Myocyte (in vitro differentiated cells): ENCODE measurements at regions not wholly inside any gene's neighbourhood (a gene's known extent, or its start where the extent isn't known, plus 50 kb on each side); places are given as distances from the start of the nearest gene placed in this dataset.

ENCODE experiments used
- DNase-seq: peaks from one replicate; pipeline ENCODE4 v3.0.0-alpha.2; 2012; ENCODE audit warnings: low read depth

DNA sequence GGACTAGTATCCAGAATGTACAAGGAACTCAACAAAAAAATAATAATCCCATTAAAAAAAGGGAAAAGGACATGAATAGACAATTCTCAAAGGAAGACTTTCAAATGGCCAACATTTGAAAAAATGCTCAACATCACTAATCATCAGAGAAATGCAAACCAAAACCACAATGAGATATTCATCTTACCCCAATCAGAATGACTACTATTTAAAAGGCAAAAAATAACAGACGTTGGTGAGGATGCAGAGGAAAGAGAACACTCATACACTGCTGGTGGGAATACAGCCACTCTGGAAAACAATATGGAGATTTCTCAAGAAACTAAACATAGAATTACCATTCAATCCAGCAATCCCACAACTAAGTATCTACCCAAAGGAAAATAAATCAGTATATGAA, 133.1 kb downstream of the KDR start:
- DNase-seq, result no peak

DNA sequence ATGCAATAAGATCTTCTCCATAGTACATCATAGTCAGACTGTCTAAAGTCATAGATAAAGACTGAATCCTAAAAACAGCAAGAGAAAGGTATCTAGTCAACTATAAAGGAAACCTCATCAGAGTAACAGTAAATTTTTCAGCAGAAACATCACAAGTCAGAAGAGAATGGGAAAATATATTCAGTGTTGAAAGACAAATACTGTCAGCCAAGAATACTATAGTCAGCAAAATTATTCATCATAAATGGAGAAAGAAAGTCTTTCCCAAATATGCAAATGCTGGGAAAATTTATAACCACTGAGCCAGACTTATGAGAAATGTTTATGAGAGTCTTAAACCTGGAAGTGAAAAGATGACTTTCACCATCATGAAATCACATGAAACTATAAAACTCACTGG, 136.7 kb downstream of the KDR start:
- DNase-seq, result no peak

DNA sequence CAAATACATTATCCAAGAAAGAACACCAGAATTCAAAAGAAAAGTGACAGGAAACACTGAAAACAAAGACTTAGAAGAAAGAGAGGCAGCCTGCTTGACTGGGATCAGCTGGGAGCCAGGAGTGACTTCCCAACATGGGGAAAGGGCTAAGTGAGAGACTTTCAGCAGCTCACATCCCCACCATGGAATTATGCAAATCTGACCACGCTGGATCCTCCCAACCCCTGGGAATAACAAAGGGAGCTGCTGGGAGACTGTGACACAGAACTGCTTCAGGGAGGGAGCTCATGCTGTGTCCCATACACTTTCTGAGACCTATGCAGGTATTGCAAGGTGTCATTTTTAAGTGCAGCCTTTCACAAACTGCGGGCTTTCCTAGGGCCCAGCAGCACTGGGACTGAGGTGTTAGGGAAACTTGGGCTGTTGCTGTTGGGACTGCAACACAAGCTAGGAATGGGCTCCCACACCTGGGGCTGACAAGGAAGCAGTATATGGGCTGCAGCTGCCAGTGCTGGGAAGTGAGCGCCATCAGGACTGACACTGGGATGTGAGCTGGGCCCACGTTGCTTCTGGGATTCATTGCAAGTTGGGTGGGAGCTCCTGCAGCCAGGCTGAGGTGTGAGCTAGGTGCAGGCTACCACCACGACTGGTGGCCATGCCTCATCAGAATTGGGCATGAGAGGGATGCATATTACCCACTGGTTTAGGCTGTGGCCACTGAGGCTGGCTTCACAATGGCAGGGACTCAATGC, 139.1 kb downstream of the KDR start:
- DNase-seq, result no peak

DNA sequence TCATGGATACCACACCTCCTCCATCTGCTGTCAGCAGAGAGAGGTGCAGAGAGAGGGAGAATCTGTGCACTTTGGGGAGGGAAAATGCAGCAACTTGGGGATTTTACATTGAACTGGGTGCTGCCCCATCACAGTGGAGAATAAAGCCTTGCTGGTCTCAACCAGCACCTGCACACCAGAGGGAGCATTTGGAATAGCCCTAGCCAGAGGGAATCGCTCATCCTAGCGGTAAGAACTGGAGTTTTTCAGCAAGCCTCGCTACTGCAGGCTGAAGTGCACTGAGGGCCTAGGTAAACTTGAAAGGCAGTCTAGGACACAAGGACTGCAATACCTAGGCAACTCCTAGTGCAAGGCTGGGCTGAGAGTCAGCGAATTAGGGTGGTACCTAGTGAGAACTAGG, 148.7 kb downstream of the KDR start:
- DNase-seq, result no peak

DNA sequence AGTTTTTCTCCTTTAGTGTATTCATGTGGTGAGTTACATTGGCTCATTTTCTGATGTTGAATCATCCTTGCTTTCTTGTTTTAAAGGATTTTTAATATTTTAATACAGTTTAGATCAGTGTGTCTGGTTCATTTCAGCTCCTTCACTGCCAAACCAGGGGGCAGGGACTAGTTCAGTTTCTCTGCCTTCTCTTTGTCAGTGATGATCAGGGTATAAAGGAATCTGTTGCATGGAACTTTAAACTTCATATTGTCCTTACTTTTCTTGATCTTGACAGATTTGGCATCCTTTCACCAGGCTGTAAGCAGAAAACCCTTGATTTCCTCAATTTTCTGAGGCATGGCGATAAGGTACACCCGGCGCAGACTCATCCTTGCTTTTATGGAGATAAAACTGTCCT, 149.4 kb downstream of the KDR start:
- no peak for DNase-seq

DNA sequence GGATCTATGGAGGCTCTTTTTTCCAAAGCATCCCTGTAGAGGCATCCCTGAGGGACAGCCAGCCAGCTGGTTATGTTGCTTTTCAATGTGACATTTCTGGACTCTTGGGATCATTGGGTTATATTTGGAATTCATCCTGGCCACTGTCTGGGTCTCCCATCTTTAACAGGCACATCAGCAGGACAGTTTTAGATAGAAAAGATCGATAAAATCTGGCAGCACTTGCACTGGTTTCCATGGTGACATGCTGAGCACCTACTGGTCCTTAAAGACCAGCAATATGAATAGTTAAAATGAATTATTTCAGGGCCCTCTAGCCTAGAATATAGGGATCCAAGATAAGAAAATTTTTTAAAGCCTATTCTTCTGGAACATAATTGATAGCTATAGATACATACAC, 151.6 kb downstream of the KDR start:
- DNase-seq, result no peak

DNA sequence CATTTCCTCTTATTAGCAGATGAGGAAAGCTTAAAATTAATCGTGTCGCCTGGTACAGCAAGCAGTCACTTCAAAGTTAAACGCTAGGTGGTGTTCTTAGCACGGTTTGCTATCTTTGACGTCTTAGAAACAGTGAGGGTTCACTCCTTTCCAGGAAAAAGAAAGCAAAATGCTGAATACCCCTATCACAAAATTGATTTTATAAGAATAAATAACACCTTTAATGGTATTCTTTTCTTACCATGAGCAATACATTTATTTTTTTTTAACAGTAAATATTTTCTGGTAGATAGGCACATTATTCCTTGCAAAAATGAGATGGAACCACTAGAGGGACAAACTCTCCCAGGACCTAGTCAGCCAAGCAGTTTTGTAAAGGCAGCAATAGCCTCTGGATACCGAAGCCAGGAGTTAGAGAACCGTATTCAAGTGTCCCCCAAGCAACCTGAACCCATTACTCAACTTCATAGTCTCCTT, 153.9 kb downstream of the KDR start:
- peak; percentile 71 for DNase-seq

DNA sequence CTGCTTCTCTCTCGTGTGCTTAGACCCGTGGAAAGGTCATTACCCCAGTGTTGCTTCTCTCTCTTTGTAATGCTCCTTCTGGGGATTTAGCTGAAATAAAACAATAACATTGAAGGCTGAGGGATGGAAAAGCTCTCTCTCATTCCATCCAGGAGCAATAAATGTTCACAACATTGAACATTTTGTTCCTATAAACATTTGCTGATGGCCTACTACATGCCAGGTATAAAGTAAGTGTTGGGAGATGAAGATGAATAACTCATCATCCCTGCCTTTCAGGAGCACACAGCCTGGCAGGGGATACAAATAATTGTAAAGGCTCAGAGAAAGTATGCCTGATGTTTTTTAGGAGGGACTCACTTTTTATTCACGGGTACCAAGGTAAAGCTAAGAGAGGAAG, 158.1 kb downstream of the KDR start:
- no peak for DNase-seq

DNA sequence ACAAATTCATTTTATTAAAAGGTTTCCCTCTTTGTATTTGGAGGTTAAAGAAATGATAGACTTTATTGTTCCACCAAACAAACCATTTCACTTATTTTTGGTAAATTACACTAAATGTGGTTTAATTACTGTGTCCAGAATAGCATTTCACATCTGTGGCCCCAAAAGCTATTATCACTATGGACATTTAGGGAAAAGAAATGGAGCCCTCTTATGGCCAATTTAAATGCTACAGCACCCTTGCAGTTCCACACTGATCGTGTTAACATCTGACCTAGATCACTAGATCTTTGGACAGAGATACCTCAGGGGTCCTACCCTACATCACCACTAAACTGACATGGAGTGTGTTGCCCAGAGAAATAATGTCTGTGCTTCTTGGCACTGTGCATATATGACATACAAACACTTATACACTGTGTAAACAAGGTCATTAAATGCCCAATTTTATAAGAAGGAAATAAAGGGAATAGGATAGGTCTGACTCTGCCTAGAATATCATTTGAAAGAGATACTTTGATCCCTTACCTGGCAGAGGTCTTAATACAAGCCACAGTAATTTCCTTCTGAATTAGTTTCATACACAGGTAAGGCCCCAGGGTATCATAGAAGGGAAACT, 163.9 kb downstream of the KDR start:
- DNase-seq, result peak; percentile 60

DNA sequence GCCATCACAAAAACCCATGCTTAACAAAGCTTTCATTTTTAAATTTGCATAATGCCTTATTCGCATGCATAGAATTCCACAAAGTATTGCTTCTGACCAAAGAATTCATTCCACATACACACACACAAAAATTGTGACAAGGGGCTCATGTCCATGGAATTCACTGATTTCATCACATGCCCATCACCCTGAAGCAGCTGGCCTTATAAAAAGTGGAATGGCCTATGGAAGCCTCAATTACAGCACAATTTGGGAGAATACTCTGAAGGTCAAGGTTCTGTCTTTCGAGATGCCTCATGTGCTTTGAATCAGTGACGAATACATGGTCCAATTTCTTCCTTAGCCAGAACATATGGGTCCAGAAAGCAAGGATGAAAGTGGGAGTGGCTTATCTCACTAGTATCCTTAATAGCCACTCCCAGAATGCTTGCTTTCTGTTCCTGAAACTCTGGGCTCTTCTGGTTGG, 165.7 kb downstream of the KDR start:
- DNase-seq, result peak; percentile 58

DNA sequence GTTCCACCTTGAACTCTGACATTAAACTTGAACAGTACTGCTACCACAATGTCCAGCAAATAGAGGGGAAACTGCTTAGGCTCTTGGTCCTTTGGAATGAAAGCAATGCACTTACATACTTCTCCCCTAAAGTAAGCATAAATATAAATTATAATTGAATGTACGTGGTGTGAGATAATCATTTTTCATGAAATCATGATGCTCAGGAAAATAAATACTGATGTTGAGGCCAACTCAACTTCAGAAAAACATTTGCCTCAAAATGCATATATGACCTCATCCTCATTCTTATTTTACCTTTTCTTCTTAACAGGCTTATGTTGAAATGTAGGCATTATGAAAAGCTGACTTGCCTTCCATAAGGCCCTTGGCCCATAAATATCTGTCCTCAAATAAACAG, 166.3 kb downstream of the KDR start:
- no peak for DNase-seq

DNA sequence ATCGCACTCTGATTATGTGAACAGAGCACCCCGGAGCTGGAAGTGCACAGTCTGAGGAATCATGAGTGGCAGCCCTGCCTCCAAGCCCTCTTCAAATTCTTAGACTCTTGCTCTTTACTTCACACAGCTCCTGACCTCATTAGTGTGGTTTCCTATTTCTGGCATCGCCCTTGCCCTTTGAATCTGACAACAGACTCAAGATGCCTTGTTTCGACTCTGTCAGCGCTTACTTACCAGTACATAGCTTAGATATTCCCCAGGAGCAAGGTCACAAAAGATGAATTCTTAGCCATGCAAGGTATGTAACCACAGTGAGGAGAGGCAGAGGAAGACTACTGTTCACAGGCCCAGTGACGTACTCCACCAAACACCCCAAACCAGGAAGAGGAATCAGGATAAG, 167.2 kb downstream of the KDR start:
- peak; percentile 52 for DNase-seq

DNA sequence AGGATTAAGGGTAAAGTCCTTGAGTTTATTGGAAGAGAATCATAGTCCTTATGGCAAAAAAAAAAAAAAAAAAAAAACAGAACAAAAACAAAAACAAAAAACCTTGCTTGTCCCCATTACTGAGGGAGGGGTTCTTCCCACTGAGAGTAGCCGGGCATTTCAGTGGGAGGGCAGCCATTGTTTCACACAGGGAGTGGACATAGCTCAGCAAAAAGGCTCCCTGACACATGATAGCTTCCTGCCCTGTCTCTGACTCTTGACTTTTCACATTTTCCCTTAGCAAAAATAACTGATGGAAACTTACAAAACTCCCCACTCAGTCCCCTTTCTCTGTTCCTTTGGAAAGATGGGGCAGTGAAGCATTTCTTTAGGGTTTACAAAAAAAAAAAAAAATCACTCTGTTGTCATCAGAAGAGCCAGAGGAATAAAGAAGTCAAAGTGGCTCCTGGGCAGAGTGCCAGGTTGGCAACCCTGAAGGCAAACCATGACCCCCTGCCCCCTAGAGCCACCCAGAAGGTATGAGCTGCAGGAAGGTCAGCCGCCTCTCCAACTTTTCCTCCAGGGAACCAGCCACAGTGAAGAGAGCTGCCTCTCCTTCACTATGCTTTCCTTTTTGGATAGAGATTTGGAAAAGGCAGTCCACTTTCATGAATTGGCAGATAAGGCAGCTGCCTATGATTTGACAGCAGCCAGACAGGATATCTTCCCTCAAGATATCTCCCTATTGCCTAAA, 170.6 kb downstream of the KDR start:
- DNase-seq, result no peak

DNA sequence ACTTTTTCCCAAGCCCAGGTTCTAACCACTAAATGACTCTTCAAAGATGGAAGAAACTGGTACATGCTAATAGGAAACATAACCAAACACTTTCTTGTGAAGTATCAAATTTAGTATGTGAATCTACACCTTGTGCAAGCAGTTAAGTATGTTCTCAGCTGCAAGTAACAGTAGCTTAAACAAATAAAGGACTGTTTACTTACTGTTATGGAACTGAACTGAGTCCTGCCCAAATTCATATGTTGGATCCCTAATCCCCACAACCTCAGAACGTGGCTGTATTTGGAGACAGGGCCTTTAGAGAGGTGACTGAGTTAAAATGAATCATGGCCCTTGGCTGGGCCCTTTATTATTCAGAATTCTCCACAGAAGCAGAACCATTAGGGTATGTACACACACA, 178.7 kb downstream of the KDR start:
- DNase-seq, result no peak

DNA sequence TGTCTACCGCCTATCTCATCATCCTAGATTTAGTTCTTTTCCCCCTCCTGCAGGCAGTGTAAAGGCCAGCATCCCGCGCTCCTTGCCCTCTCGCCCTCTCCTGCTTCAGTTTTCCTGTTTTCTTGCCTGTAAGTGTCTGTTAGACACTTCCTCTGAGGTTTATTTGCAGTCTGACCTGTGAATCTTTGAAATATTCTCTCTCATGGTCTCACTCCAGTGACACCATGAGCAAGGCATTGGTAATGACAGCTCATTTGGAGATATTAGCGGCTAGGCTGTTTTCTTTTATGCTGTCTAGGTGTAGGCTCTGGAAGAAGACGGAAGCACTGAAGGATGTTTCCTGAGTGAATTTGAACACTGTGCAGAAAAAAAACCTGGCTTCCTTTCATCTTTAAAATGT, 179.6 kb downstream of the KDR start:
- peak; percentile 13 for DNase-seq

DNA sequence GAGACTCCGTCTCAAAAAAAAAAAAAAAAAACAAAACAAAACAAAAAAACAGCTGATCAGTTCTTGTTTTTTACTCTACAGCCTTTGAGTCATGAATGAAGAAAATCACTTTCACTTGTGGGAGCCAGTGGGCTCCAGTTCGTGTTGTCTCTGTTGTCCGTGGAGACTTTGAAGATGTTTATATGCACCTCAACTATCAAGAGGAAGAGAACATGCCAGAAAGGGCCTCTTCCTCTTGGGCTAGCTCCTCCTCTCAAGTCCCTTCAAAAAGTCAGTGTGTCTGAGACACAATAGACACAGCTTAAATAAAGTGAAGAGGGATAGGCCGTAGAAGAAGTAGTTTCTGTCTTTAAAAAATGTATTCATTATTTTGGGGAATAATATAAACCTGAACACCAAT, 182.7 kb downstream of the KDR start:
- no peak for DNase-seq

DNA sequence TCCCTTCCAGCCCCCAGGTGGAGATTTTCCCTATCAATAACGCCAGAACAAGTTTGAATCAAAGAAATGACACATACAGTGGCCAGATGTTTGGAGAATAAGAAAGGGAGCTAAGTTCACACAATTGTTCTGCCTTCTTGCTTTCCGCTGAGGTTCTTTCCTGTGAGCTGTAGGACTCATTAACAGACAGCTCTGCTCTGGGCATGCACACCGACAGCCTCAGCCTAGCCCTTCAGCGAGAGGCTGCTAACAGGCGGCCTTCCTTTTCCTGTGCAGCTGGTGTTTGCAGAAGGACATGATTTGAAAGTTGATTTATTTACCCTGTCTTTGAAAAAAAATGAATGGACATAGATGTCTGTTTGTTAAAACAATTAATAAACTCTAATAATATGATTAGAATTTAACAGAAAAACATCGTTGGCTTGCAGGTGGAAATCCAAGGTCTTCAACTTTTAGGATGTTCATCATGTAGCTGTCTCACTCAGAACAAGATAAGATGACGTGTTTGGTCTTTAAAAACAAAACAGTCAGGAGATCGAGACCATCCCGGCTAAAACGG, 183.3 kb downstream of the KDR start:
- DNase-seq, result no peak

DNA sequence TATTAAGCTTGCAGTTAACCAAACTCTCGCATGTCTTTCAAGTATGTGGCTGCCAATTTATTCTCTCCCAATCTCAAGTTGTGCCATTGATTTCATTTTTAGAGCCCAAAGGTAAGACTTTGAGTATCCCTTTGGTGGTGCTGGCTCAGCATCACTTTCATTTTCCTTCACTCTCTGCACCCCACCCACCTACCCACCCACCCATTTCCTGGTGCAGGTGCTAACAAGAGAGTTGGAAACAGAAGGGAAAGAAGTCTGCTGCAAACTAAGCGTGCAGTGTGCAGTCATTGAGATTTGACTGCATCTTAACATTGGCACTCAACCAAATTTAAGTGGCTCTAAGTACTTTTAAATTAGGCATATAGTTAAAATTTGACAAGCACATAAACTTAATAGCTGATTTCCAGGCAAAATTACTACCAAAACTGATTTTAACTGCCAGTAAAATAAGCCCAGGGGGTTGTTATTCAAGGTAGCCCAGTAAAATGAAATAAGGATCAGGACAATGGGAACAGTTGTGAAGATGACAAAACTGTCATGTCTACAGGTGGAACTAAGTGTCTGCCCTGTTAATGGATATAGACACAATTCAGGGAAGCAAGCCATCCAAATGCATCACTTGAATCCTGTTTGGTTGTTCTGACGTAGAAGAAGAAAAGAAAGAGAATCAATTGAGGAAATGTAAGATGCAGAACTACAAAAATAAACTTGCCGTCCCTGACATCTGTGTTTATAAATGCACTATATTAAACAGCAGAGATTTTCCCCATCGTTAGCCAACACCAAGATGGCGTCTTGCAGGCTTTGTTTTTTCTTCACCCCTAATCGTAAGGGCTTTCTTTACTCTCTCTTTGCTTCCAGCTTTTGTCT, 184.2 kb downstream of the KDR start:
- DNase-seq, result no peak

DNA sequence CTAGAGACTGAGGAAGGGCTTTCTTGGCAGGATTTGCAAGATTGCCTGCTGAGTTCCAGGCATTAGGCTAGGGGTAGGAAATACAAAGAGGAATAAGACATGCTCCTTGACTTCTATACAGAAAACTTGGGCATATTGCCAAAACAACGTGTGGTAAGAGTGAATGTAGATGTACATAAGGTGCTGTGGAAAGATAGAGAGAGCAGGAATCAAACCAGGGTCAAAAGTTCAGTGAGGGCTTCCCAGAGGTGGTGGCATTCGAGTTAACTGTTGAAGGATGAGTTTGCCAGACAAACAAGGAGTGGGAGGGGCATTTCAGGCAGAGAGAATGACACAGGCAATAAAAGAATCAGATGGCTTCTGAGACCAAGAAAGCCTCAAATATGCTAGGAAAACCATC, 187.9 kb downstream of the KDR start:
- DNase-seq, result no peak

DNA sequence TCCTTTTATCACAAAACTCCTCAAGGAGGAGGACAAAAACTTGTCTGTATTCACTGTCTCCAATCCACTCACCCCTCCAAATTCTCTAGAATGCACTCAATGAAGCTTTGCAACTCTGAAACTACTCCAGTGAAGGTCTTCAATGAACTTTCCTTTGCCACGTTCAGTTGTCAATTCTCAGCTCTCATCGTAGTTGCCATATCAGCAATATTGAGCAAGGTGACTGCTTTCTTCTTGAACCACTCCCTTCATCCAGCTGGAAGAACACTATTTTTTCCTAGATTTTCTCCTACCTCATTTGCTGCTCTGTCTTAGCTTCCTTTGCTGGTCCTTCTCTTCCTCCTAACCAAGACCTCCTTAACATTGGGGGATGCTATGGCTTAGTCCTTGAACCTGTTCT, 191.8 kb downstream of the KDR start:
- DNase-seq, result no peak

DNA sequence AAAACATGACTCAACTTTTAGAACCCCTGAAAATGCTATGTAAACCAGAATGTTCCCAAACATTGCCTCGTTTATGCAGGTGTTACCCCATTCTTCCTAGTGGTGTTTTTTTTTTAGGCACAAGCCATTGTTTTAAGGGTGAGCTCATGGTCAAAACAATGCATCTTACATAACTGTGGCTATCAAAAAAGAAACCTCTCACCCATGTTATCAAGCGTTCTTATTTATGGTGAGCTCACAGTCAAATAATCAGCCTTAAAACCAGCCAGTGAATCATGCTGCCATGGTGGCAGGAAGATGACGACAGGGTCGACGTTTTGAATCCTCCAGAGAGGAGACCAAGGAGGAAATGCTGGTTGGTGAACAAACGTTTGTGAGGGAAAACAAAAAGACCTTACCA, 195.2 kb downstream of the KDR start:
- peak; percentile 85 for DNase-seq
